ENCODE measurements at regions not wholly inside any gene's neighbourhood (a gene's known extent, or its start where the extent isn't known, plus 50 kb on each side); places are given as distances from the start of the nearest gene placed in this dataset.

- TF ChIP-seq FOXA1 (IDR thresholded peaks at IDR 0.05) (no peak), RAD21 (IDR thresholded peaks at IDR 0.05) (no peak), HNF4A (conservative IDR thresholded peaks at IDR 0.05) (no peak), JUND (IDR thresholded peaks at IDR 0.05) (no peak)
- TF ChIP-seq, protein P1, sequence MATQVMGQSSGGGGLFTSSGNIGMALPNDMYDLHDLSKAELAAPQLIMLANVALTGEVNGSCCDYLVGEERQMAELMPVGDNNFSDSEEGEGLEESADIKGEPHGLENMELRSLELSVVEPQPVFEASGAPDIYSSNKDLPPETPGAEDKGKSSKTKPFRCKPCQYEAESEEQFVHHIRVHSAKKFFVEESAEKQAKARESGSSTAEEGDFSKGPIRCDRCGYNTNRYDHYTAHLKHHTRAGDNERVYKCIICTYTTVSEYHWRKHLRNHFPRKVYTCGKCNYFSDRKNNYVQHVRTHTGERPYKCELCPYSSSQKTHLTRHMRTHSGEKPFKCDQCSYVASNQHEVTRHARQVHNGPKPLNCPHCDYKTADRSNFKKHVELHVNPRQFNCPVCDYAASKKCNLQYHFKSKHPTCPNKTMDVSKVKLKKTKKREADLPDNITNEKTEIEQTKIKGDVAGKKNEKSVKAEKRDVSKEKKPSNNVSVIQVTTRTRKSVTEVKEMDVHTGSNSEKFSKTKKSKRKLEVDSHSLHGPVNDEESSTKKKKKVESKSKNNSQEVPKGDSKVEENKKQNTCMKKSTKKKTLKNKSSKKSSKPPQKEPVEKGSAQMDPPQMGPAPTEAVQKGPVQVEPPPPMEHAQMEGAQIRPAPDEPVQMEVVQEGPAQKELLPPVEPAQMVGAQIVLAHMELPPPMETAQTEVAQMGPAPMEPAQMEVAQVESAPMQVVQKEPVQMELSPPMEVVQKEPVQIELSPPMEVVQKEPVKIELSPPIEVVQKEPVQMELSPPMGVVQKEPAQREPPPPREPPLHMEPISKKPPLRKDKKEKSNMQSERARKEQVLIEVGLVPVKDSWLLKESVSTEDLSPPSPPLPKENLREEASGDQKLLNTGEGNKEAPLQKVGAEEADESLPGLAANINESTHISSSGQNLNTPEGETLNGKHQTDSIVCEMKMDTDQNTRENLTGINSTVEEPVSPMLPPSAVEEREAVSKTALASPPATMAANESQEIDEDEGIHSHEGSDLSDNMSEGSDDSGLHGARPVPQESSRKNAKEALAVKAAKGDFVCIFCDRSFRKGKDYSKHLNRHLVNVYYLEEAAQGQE (IDR thresholded peaks at IDR 0.05) = no peak
- TF ChIP-seq, protein P2, sequence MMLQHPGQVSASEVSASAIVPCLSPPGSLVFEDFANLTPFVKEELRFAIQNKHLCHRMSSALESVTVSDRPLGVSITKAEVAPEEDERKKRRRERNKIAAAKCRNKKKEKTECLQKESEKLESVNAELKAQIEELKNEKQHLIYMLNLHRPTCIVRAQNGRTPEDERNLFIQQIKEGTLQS (IDR thresholded peaks at IDR 0.05) = no peak
Observed at GRCh38 chr5:57768745-57769144, 286.1 kb upstream of the ACTBL2 start (continued).

- 90% methylated on average over 4 of the region's 4 CpGs for WGBS
Observed at GRCh38 chr5:57764479-57765089, 282.0 kb upstream of the ACTBL2 start.

DNA sequence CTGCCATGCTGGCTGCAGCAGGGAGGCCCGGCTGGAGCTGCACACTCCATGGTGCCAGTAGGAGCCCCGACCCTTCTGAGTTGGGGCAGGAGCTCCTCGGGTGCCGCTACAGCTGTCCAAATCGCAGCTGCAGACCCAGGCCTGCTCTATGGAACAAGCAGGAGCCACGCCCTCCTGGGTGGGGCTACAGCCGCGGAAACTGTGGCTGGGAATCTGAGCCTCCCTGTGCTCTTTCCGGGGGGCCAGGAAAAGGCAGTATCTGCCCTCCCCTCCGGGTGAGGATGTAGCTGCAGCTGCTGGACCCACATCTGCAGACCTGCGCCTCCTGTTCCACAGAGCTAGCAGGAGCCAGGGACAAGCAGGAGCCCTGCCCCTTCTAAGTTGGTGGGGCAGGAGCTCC is 278.9 kb upstream of the ACTBL2 start:
- H3K36me3 ChIP-seq (ENCODE audit: control insufficient read depth in 4 of 4, insufficient read depth in 3 of 4, low read depth in 1 of 4, low read length in 3 of 4) = no peaks in the 10 kb centered on the region
- no peaks in the 10 kb centered on the region for H3K27me3 ChIP-seq (ENCODE audit: control insufficient read depth in 4 of 4, insufficient read depth in 4 of 4, low read length in 3 of 4)
- TF ChIP-seq CTCF (IDR thresholded peaks at IDR 0.05; ENCODE audit: low read depth, low read length, missing input control) = no peak
- no peaks in the 10 kb centered on the region for H3K9me3 ChIP-seq (ENCODE audit: control insufficient read depth in 4 of 4, low read length in 3 of 4)
- DNase-seq (ENCODE audit: low spot score) = no peak
- H3K4me3 ChIP-seq (ENCODE audit: low read depth in 1 of 3, low read length in 3 of 3) = no peak overlapping the region
- no peak overlapping the region for H3K27ac ChIP-seq (ENCODE audit: low read depth in 1 of 2, low read length in 2 of 2)
- no peaks in the 10 kb centered on the region for H3K4me1 ChIP-seq (ENCODE audit: control insufficient read depth in 4 of 4, insufficient read depth in 4 of 4, low read length in 3 of 4)
- H3K9ac ChIP-seq (ENCODE audit: low read depth in 1 of 2, low read length in 2 of 2) = no peak overlapping the region
- WGBS = 89% methylated on average over 11 of the region's 11 CpGs

More at GRCh38 chr5:57764479-57765089, 282.0 kb upstream of the ACTBL2 start:
- Histone ChIP-seq H3K4me1 (ENCODE audit: control insufficient read depth in 4 of 4, insufficient read depth in 4 of 4, low read length in 3 of 4) (no peaks in the 10 kb centered on the region), H3K27me3 (ENCODE audit: control insufficient read depth in 4 of 4, insufficient read depth in 4 of 4, low read length in 3 of 4) (no peaks in the 10 kb centered on the region), H3K36me3 (ENCODE audit: control insufficient read depth in 4 of 4, insufficient read depth in 3 of 4, low read depth in 1 of 4, low read length in 3 of 4) (no peaks in the 10 kb centered on the region), H3K9ac (ENCODE audit: low read depth in 1 of 2, low read length in 2 of 2) (no peak overlapping the region), H3K4me3 (ENCODE audit: low read depth in 1 of 3, low read length in 3 of 3) (no peak overlapping the region), H3K27ac (ENCODE audit: low read depth in 1 of 2, low read length in 2 of 2) (no peak overlapping the region), H3K9me3 (ENCODE audit: control insufficient read depth in 4 of 4, low read length in 3 of 4) (no peaks in the 10 kb centered on the region)
- DNase-seq (ENCODE audit: low spot score) = no peak
- TF ChIP-seq HNF4G (IDR thresholded peaks at IDR 0.05) = no peak
- TF ChIP-seq, protein P3, sequence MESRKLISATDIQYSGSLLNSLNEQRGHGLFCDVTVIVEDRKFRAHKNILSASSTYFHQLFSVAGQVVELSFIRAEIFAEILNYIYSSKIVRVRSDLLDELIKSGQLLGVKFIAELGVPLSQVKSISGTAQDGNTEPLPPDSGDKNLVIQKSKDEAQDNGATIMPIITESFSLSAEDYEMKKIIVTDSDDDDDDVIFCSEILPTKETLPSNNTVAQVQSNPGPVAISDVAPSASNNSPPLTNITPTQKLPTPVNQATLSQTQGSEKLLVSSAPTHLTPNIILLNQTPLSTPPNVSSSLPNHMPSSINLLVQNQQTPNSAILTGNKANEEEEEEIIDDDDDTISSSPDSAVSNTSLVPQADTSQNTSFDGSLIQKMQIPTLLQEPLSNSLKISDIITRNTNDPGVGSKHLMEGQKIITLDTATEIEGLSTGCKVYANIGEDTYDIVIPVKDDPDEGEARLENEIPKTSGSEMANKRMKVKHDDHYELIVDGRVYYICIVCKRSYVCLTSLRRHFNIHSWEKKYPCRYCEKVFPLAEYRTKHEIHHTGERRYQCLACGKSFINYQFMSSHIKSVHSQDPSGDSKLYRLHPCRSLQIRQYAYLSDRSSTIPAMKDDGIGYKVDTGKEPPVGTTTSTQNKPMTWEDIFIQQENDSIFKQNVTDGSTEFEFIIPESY (IDR thresholded peaks at IDR 0.05) = no peak
- TF ChIP-seq TAF1 (conservative IDR thresholded peaks at IDR 0.05) = no peak
- TF ChIP-seq EGR1 (IDR thresholded peaks at IDR 0.05; ENCODE audit: low read depth in 2 of 2) = no peak
- TF ChIP-seq, protein P2 (IDR thresholded peaks at IDR 0.05) = no peak

Measured in liver (tissue), 8 donors.